ENCODE measurements at regions not wholly inside any gene's neighbourhood (a gene's known extent, or its start where the extent isn't known, plus 50 kb on each side); places are given as distances from the start of the nearest gene placed in this dataset.

- no peak for DNase-seq (ENCODE audit: low read depth, low spot score)
- TF ChIP-seq CTCF (IDR thresholded peaks at IDR 0.05; ENCODE audit: insufficient read depth, low read length, missing control alignments), result no peak
- H3K4me3 ChIP-seq (ENCODE audit: low read depth, low read length), result no peak overlapping the region
- ChIA-PET CTCF (interaction anchor here (0.6 kb wide), 1 partner anchor 1904 kb away, joined by 4 read pairs; no protein-coding TSS in a partner anchor), POLR2A (no interaction called here)
Measured at GRCh38 chr10:24042884-24043283, 166.1 kb upstream of the KIAA1217 start.

GRCh38 chr10:24046060-24046459 lies 162.9 kb upstream of the KIAA1217 start:
- no peak for TF ChIP-seq CTCF (IDR thresholded peaks at IDR 0.05; ENCODE audit: insufficient read depth, low read length, missing control alignments)
- ChIA-PET CTCF (no interaction called here), POLR2A (no interaction called here)
- no peak for DNase-seq (ENCODE audit: low read depth, low spot score)
- H3K4me3 ChIP-seq (ENCODE audit: low read depth, low read length), result no peak overlapping the region

GRCh38 chr10:24047176-24047575 lies 161.8 kb upstream of the KIAA1217 start:
- no peak overlapping the region for H3K4me3 ChIP-seq (ENCODE audit: low read depth, low read length)
- ChIA-PET POLR2A (no interaction called here), CTCF (no interaction called here)
- no peak for TF ChIP-seq CTCF (IDR thresholded peaks at IDR 0.05; ENCODE audit: insufficient read depth, low read length, missing control alignments)
- DNase-seq (ENCODE audit: low read depth, low spot score), result no peak

- ChIA-PET CTCF (no interaction called here), POLR2A (no interaction called here)
Measured at GRCh38 chr10:24054421-24054820, 154.5 kb upstream of the KIAA1217 start.

GRCh38 chr10:24080207-24080606 lies 128.7 kb upstream of the KIAA1217 start:
- POLR2A ChIA-PET, result no interaction called here
- no peak overlapping the region for H3K4me3 ChIP-seq (ENCODE audit: low read depth, low read length)
- CTCF ChIA-PET, result interaction anchor here (0.9 kb wide), 1 partner anchor 116 kb away, joined by 3 read pairs; no protein-coding TSS in a partner anchor
- no peak for DNase-seq (ENCODE audit: low read depth, low spot score)
- no peak for TF ChIP-seq CTCF (IDR thresholded peaks at IDR 0.05; ENCODE audit: insufficient read depth, low read length, missing control alignments)

More at GRCh38 chr10:24054421-24054820, 154.5 kb upstream of the KIAA1217 start:
- DNase-seq (ENCODE audit: low read depth, low spot score), result no peak
- H3K4me3 ChIP-seq (ENCODE audit: low read depth, low read length), result no peak overlapping the region
- TF ChIP-seq CTCF (IDR thresholded peaks at IDR 0.05; ENCODE audit: insufficient read depth, low read length, missing control alignments), result no peak

GRCh38 chr10:24086296-24087086 lies 122.4 kb upstream of the KIAA1217 start:
- no peak overlapping the region for H3K4me3 ChIP-seq (ENCODE audit: low read depth, low read length)
- POLR2A ChIA-PET, result no interaction called here

More at GRCh38 chr10:24086296-24087086, 122.4 kb upstream of the KIAA1217 start:
- CTCF ChIA-PET, result no interaction called here
- no peak for DNase-seq (ENCODE audit: low read depth, low spot score)
- TF ChIP-seq CTCF (IDR thresholded peaks at IDR 0.05; ENCODE audit: insufficient read depth, low read length, missing control alignments), result no peak

All from AG04449 (cell line).